ENCODE measurements at regions not wholly inside any gene's neighbourhood (a gene's known extent, or its start where the extent isn't known, plus 50 kb on each side); places are given as distances from the start of the nearest gene placed in this dataset.

GRCh38 chr18:55086906-55087305 is 127.6 kb upstream of the CCDC68 start:
- Mint-ChIP-seq H3K27ac (ENCODE audit: unreplicated experiment) (no peak overlapping the region), H3K9me3 (ENCODE audit: unreplicated experiment) (peaks cover 6% of the 10 kb centered on the region), H3K36me3 (ENCODE audit: unreplicated experiment) (no peaks in the 10 kb centered on the region), H3K27me3 (ENCODE audit: unreplicated experiment) (peaks cover 12% of the 10 kb centered on the region), H3K4me1 (ENCODE audit: unreplicated experiment) (no peaks in the 10 kb centered on the region), H3K4me3 (ENCODE audit: unreplicated experiment) (no peak overlapping the region)
- TF ChIP-seq CTCF (IDR thresholded peaks at IDR 0.05), result no peak
- DNase-seq (ENCODE audit: extremely low spot score, unreplicated experiment), result no peak

GRCh38 chr18:55085557-55086285 is 126.5 kb upstream of the CCDC68 start:
- Mint-ChIP-seq H3K9me3 (ENCODE audit: unreplicated experiment) (peaks cover 6% of the 10 kb centered on the region), H3K4me3 (ENCODE audit: unreplicated experiment) (no peak overlapping the region), H3K27me3 (ENCODE audit: unreplicated experiment) (peaks cover 12% of the 10 kb centered on the region), H3K4me1 (ENCODE audit: unreplicated experiment) (no peaks in the 10 kb centered on the region), H3K36me3 (ENCODE audit: unreplicated experiment) (no peaks in the 10 kb centered on the region), H3K27ac (ENCODE audit: unreplicated experiment) (no peak overlapping the region)
- TF ChIP-seq CTCF (IDR thresholded peaks at IDR 0.05), result no peak
- DNase-seq (ENCODE audit: extremely low spot score, unreplicated experiment), result no peak

GRCh38 chr18:55084550-55084949 is 125.3 kb upstream of the CCDC68 start:
- no peak for DNase-seq (ENCODE audit: extremely low spot score, unreplicated experiment)
- peaks cover 2% of the 10 kb centered on the region for H3K9me3 Mint-ChIP-seq (ENCODE audit: unreplicated experiment)
- no peak overlapping the region for H3K27ac Mint-ChIP-seq (ENCODE audit: unreplicated experiment)
- no peak for TF ChIP-seq CTCF (IDR thresholded peaks at IDR 0.05)
- H3K27me3 Mint-ChIP-seq (ENCODE audit: unreplicated experiment), result peaks cover 10% of the 10 kb centered on the region
- no peaks in the 10 kb centered on the region for H3K36me3 Mint-ChIP-seq (ENCODE audit: unreplicated experiment)
- no peak overlapping the region for H3K4me3 Mint-ChIP-seq (ENCODE audit: unreplicated experiment)
- H3K4me1 Mint-ChIP-seq (ENCODE audit: unreplicated experiment), result peaks cover 8% of the 10 kb centered on the region

GRCh38 chr18:55083461-55083860 is 124.2 kb upstream of the CCDC68 start:
- no peak overlapping the region for H3K4me3 Mint-ChIP-seq (ENCODE audit: unreplicated experiment)
- H3K27me3 Mint-ChIP-seq (ENCODE audit: unreplicated experiment), result peaks cover 9% of the 10 kb centered on the region
- no peaks in the 10 kb centered on the region for H3K9me3 Mint-ChIP-seq (ENCODE audit: unreplicated experiment)
- no peak overlapping the region for H3K27ac Mint-ChIP-seq (ENCODE audit: unreplicated experiment)
- no peak for TF ChIP-seq CTCF (IDR thresholded peaks at IDR 0.05)
- peaks cover 8% of the 10 kb centered on the region for H3K4me1 Mint-ChIP-seq (ENCODE audit: unreplicated experiment)
- DNase-seq (ENCODE audit: extremely low spot score, unreplicated experiment), result no peak
- H3K36me3 Mint-ChIP-seq (ENCODE audit: unreplicated experiment), result no peaks in the 10 kb centered on the region

GRCh38 chr18:55079481-55080355 is 120.5 kb upstream of the CCDC68 start:
- Mint-ChIP-seq H3K4me1 (ENCODE audit: unreplicated experiment) (peaks cover 10% of the 10 kb centered on the region), H3K27me3 (ENCODE audit: unreplicated experiment) (no peaks in the 10 kb centered on the region), H3K9me3 (ENCODE audit: unreplicated experiment) (no peaks in the 10 kb centered on the region), H3K36me3 (ENCODE audit: unreplicated experiment) (no peaks in the 10 kb centered on the region), H3K27ac (ENCODE audit: unreplicated experiment) (no peak overlapping the region), H3K4me3 (ENCODE audit: unreplicated experiment) (no peak overlapping the region)
- no peak for TF ChIP-seq CTCF (IDR thresholded peaks at IDR 0.05)
- no peak for DNase-seq (ENCODE audit: extremely low spot score, unreplicated experiment)

Measured in osteocyte (in vitro differentiated cells).